HCT116 (cell line): ENCODE measurements at regions not wholly inside any gene's neighbourhood (a gene's known extent, or its start where the extent isn't known, plus 50 kb on each side); places are given as distances from the start of the nearest gene placed in this dataset.
A peak's percentile ranks its signal among the peaks of the same experiment; 100 is the strongest.

Experiments
- ATAC-seq: fragments of 200-7000 bp; cut with Tn5 transposase; 2 replicates; pipeline ENCODE4 v1.9.1; 2020; ENCODE audit warnings: mild to moderate bottlenecking, moderate library complexity
- BruUV-seq: library from RNA; stranded (reverse); fragments of 400-500 nt; replicated peaks from 2 replicates; lab custom pipeline; 2021; lab: Mats Ljungman, UMichigan
- CTCF ChIA-PET: fragments of 300-600 bp; sonication (Branson Sonifier 250); formaldehyde crosslinking; loops from one replicate; lab custom pipeline; 2021; ENCODE audit warnings: antibody characterized with exemption; lab: Charles Lee
- POLR2A ChIA-PET: fragments of 300-600, 350-600 bp; sonication (Branson Sonifier 250); formaldehyde crosslinking; loops from one replicate; lab custom pipeline; 2021; ENCODE audit warnings: antibody characterized with exemption; lab: Charles Lee
- RAD21 ChIA-PET, 2 experiments: fragments of 300-600 bp; sonication (Branson Sonifier 250); formaldehyde crosslinking; loops; one replicate each; lab custom pipeline; 2023; ENCODE audit warnings: low total read pairs in 2 of 2; ENCODE audit not compliant: uncharacterized antibody in 2 of 2, unreplicated experiment in 2 of 2, low non-redundant PET in 1 of 2; lab: Charles Lee
- DNase-seq: peaks from one replicate; pipeline ENCODE4 v3.0.0-alpha.2; 2010; ENCODE audit warnings: low read depth, low spot score
- H2AFZ ChIP-seq: fragments of 200-600 bp; shearing (Covaris generic), sonication (generic); 2 replicates; pipeline ENCODE4 v1.6.1; 2017; ENCODE audit warnings: low read depth, mixed run types, mixed read lengths, antibody characterized with exemption, low read length; ENCODE audit not compliant: poor library complexity, severe bottlenecking
- H3K27ac ChIP-seq: 2 replicates; pipeline ENCODE4 v1.5.1; 2012; ENCODE audit warnings: low read depth, low read length
- H3K27me3 ChIP-seq: fragments of 200-600 bp; sonication (generic); 2 replicates; pipeline ENCODE4 v1.6.1; 2016; ENCODE audit warnings: mixed run types, low read length, mixed read lengths; ENCODE audit not compliant: insufficient read depth
- H3K36me3 ChIP-seq, 2 experiments: fragments of 200-500 bp in 1 of 2; fragments of 200-600 bp in 1 of 2; sonication (Bioruptor generic) in 1 of 2; sonication (generic) in 1 of 2; 2 replicates each; pipeline versions ENCODE4 v1.5.1 to v1.6.1; 2014 to 2016; ENCODE audit warnings: low read length in 2 of 2, inconsistent platforms in 1 of 2, mixed read lengths in 1 of 2, mixed run types in 1 of 2; ENCODE audit not compliant: insufficient read depth in 2 of 2, control insufficient read depth in 1 of 2
- H3K4me1 ChIP-seq, 2 experiments: fragments of 200-600 bp in 1 of 2; sonication (generic) in 1 of 2; 2 replicates each; pipeline versions ENCODE4 v1.5.1 to v1.6.1; 2012 to 2017; ENCODE audit warnings: low read length in 2 of 2, inconsistent platforms in 1 of 2, mild to moderate bottlenecking in 1 of 2, mixed read lengths in 1 of 2, mixed run types in 1 of 2, moderate library complexity in 1 of 2; ENCODE audit not compliant: insufficient read depth in 2 of 2, control insufficient read depth in 1 of 2
- H3K4me2 ChIP-seq: fragments of 200-600 bp; sonication (generic); 2 replicates; pipeline ENCODE4 v1.6.1; 2017; ENCODE audit warnings: mixed run types, low read length, mixed read lengths
- H3K4me3 ChIP-seq, 2 experiments: fragments of 200-600 bp in 1 of 2; sonication (generic) in 1 of 2; replicated peaks in 1 of 2; 2 replicates each; pipeline ENCODE4 v1.5.1; 2011 to 2016; ENCODE audit warnings: low read length in 2 of 2, control low read depth in 1 of 2, low read depth in 1 of 2, mild to moderate bottlenecking in 1 of 2, mixed read lengths in 1 of 2, mixed run types in 1 of 2
- H3K79me2 ChIP-seq: fragments of 200-600 bp; sonication (generic); 2 replicates; pipeline ENCODE4 v1.6.1; 2017; ENCODE audit warnings: mild to moderate bottlenecking, mixed run types, low read length, moderate library complexity, mixed read lengths; ENCODE audit not compliant: insufficient read depth
- H3K9ac ChIP-seq: fragments of 200-600 bp; sonication (generic); 2 replicates; pipeline ENCODE4 v1.6.1; 2016; ENCODE audit warnings: low read length, mixed read lengths
- H3K9me2 ChIP-seq: fragments of 200-600 bp; sonication (generic), shearing (Covaris generic); 2 replicates; pipeline ENCODE4 v1.6.1; 2017; ENCODE audit warnings: mixed run types, mild to moderate bottlenecking, moderate library complexity; ENCODE audit not compliant: insufficient read depth
- H3K9me3 ChIP-seq, 2 experiments: fragments of 200-500 bp in 1 of 2; fragments of 200-600 bp in 1 of 2; sonication (Bioruptor generic) in 1 of 2; sonication (generic) in 1 of 2; 2 replicates each; pipeline ENCODE4 v1.6.1; 2014 to 2017; ENCODE audit warnings: low read length in 2 of 2, mixed read lengths in 2 of 2, inconsistent platforms in 1 of 2, low read depth in 1 of 2, mild to moderate bottlenecking in 1 of 2, mixed run types in 1 of 2, moderate library complexity in 1 of 2; ENCODE audit not compliant: control insufficient read depth in 1 of 2, insufficient read depth in 1 of 2
- H4K20me1 ChIP-seq: fragments of 200-600 bp; sonication (generic), shearing (Covaris generic); 2 replicates; pipeline ENCODE4 v1.6.1; 2017; ENCODE audit warnings: mixed run types, mild to moderate bottlenecking, moderate library complexity; ENCODE audit not compliant: insufficient read depth
- ATF3 ChIP-seq: IDR thresholded peaks from 2 replicates; pipeline ENCODE4 v1.6.1; 2012
- CBX3 ChIP-seq: IDR thresholded peaks from 2 replicates; pipeline ENCODE4 v1.6.1; 2012; ENCODE audit warnings: low read depth
- CEBPB ChIP-seq: IDR thresholded peaks from 2 replicates; pipeline ENCODE4 v1.6.1; 2012; ENCODE audit warnings: low read depth
- EGR1 ChIP-seq: IDR thresholded peaks from 2 replicates; pipeline ENCODE4 v1.6.1; 2012; ENCODE audit warnings: low read depth
- ELF1 ChIP-seq: IDR thresholded peaks from 2 replicates; pipeline ENCODE4 v1.6.1; 2012; ENCODE audit warnings: low read depth, borderline replicate concordance
- EZH2 ChIP-seq: fragments of 200-600 bp; sonication (generic); IDR thresholded peaks from 2 replicates; pipeline ENCODE4 v1.6.1; 2017; ENCODE audit warnings: antibody characterized with exemption, mixed run types
- EZH2phosphoT487 ChIP-seq: fragments of 200-600 bp; IDR thresholded peaks from 2 replicates; pipeline ENCODE4 v1.6.1; 2018; ENCODE audit warnings: antibody characterized with exemption, borderline replicate concordance
- FOSL1 ChIP-seq: IDR thresholded peaks from 2 replicates; pipeline ENCODE4 v1.6.1; 2012; ENCODE audit warnings: low read depth
- POLR2A ChIP-seq: IDR thresholded peaks from 2 replicates; pipeline ENCODE4 v1.7.0; 2011; ENCODE audit warnings: borderline replicate concordance; ENCODE audit not compliant: insufficient read depth, insufficient read length; ENCODE audit errors: extremely low read depth
- POLR2AphosphoS5 ChIP-seq: IDR thresholded peaks from 2 replicates; pipeline ENCODE4 v1.6.1; 2011; ENCODE audit warnings: mild to moderate bottlenecking, low read depth, low read length, moderate library complexity
- SP1 ChIP-seq: IDR thresholded peaks from 2 replicates; pipeline ENCODE4 v1.6.1; 2012; ENCODE audit warnings: low read depth
- SRF ChIP-seq: IDR thresholded peaks from 2 replicates; pipeline ENCODE4 v1.6.1; 2012; ENCODE audit warnings: low read depth
- ZBTB33 ChIP-seq: IDR thresholded peaks from 2 replicates; pipeline ENCODE4 v1.6.1; 2011; ENCODE audit warnings: mild to moderate bottlenecking, low read length, moderate library complexity; ENCODE audit not compliant: insufficient replicate concordance; ENCODE audit errors: extremely low read depth
- intact Hi-C: fragments of 100-400 bp; cut with micrococcal nuclease; formaldehyde crosslinking; loops from 2 replicates; pipeline ENCODE4 v1.10.0; 2022
- TF ChIP-seq, protein P1 (sequence below): IDR thresholded peaks from 2 replicates; pipeline ENCODE4 v1.6.1; 2012
- TF ChIP-seq, protein P2 (sequence below): IDR thresholded peaks from 2 replicates; pipeline ENCODE4 v1.6.1; 2012; ENCODE audit warnings: low read depth

DNA sequence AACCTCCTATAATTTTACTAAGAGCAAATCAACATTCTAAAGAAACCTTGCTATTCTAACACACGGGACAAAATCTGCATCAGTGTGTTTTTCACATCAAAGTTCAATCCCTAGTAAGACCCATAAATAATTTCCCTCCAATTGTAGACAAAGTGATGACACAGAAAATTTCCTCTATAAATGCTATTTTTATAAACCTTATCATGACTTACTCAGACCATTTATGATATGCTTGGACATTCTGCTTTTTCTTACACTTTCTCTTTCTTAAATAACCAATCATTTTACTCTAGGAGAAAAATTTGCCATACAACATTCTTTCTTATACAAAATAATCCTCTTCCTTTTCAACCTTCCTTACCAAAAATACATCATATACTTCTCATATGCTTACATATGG lies 67.0 kb downstream of the SDR9C7 start:
- Histone ChIP-seq H3K9me3 (peaks cover 17 to 19% of the 10 kb centered on the region in 2 experiments; a peak in 3 of 4 replicates), H3K27ac (no peak overlapping the region), H3K9ac (no peak overlapping the region), H3K4me2 (no peak overlapping the region), H3K9me2 (no peaks in the 10 kb centered on the region), H3K79me2 (no peaks in the 10 kb centered on the region), H3K36me3 (no peaks in the 10 kb centered on the region), H2AFZ (no peak overlapping the region), H3K4me3 (no peak overlapping the region), H3K4me1 (no peaks in the 10 kb centered on the region), H3K27me3 (no peaks in the 10 kb centered on the region), H4K20me1 (no peaks in the 10 kb centered on the region)
- no TSS peak for BruUV-seq
- ChIA-PET CTCF (no interaction called here), POLR2A (no interaction called here), RAD21 (no interaction called here)
- DNase-seq, result no peak
- ATAC-seq, result no peak
- no peak for TF ChIP-seq CEBPB
- TF ChIP-seq CBX3, result peak; percentile 47; the same call in 1 of the 2 replicates
- intact Hi-C loops, result no loop called here

- peaks cover 17 to 19% of the 10 kb centered on the region in 2 experiments; a peak in 3 of 4 replicates for H3K9me3 ChIP-seq
- CTCF ChIA-PET, result no interaction called here
Measured at GRCh38 chr12:56866493-56866892, 67.7 kb downstream of the SDR9C7 start.

More at GRCh38 chr12:56866493-56866892, 67.7 kb downstream of the SDR9C7 start:
- RAD21 ChIA-PET, result no interaction called here
- H3K27ac ChIP-seq, result no peak overlapping the region
- H2AFZ ChIP-seq, result no peak overlapping the region
- H4K20me1 ChIP-seq, result no peaks in the 10 kb centered on the region
- H3K9me2 ChIP-seq, result no peaks in the 10 kb centered on the region
- no peak for DNase-seq
- no peak overlapping the region for H3K4me2 ChIP-seq
- no peak overlapping the region for H3K4me3 ChIP-seq
- no TSS peak for BruUV-seq
- no peak overlapping the region for H3K9ac ChIP-seq
- intact Hi-C loops, result no loop called here
- H3K27me3 ChIP-seq, result no peaks in the 10 kb centered on the region
- POLR2A ChIA-PET, result no interaction called here
- no peaks in the 10 kb centered on the region for H3K79me2 ChIP-seq
- H3K4me1 ChIP-seq, result no peaks in the 10 kb centered on the region
- TF ChIP-seq CBX3 (no peak), EZH2phosphoT487 (no peak), SRF (no peak), ATF3 (no peak), EZH2 (no peak), CEBPB (no peak), ELF1 (no peak), EGR1 (no peak), FOSL1 (no peak), POLR2AphosphoS5 (no peak), SP1 (no peak), POLR2A (no peak), ZBTB33 (no peak)
- TF ChIP-seq, protein P1, sequence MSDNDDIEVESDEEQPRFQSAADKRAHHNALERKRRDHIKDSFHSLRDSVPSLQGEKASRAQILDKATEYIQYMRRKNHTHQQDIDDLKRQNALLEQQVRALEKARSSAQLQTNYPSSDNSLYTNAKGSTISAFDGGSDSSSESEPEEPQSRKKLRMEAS, result no peak
- TF ChIP-seq, protein P2, sequence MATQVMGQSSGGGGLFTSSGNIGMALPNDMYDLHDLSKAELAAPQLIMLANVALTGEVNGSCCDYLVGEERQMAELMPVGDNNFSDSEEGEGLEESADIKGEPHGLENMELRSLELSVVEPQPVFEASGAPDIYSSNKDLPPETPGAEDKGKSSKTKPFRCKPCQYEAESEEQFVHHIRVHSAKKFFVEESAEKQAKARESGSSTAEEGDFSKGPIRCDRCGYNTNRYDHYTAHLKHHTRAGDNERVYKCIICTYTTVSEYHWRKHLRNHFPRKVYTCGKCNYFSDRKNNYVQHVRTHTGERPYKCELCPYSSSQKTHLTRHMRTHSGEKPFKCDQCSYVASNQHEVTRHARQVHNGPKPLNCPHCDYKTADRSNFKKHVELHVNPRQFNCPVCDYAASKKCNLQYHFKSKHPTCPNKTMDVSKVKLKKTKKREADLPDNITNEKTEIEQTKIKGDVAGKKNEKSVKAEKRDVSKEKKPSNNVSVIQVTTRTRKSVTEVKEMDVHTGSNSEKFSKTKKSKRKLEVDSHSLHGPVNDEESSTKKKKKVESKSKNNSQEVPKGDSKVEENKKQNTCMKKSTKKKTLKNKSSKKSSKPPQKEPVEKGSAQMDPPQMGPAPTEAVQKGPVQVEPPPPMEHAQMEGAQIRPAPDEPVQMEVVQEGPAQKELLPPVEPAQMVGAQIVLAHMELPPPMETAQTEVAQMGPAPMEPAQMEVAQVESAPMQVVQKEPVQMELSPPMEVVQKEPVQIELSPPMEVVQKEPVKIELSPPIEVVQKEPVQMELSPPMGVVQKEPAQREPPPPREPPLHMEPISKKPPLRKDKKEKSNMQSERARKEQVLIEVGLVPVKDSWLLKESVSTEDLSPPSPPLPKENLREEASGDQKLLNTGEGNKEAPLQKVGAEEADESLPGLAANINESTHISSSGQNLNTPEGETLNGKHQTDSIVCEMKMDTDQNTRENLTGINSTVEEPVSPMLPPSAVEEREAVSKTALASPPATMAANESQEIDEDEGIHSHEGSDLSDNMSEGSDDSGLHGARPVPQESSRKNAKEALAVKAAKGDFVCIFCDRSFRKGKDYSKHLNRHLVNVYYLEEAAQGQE, result no peak
- H3K36me3 ChIP-seq, result no peaks in the 10 kb centered on the region
- ATAC-seq, result no peak
